Astrocyte (in vitro differentiated cells and primary cell): ENCODE measurements at regions not wholly inside any gene's neighbourhood (a gene's known extent, or its start where the extent isn't known, plus 50 kb on each side); places are given as distances from the start of the nearest gene placed in this dataset.

Source experiments
- DNase-seq: peaks from one replicate; pipeline ENCODE4 v3.0.0-alpha.2; 2010; ENCODE audit warnings: low read depth
- FAIRE-seq: peaks from 2 replicates; lab custom pipeline; 2011; peaks lifted over from hg19 to GRCh38; lab: Jason Lieb, UNC
- H2AFZ ChIP-seq: 2 replicates; pipeline ENCODE4 v1.6.0; 2012; ENCODE audit warnings: low read depth, low read length, inconsistent platforms
- H3K27ac ChIP-seq: 2 replicates; pipeline ENCODE4 v1.5.1; 2011; ENCODE audit warnings: low read depth, low read length, inconsistent platforms
- H3K27me3 ChIP-seq: 2 replicates; pipeline ENCODE4 v1.6.0; 2011; ENCODE audit warnings: low read length, inconsistent platforms; ENCODE audit not compliant: insufficient read depth
- H3K36me3 ChIP-seq: 2 replicates; pipeline ENCODE4 v1.5.1; 2011; ENCODE audit warnings: low read length, inconsistent platforms; ENCODE audit not compliant: insufficient read depth
- H3K4me1 ChIP-seq: 2 replicates; pipeline ENCODE4 v1.5.1; 2011; ENCODE audit warnings: low read length, inconsistent platforms; ENCODE audit not compliant: insufficient read depth
- H3K4me2 ChIP-seq: 2 replicates; pipeline ENCODE4 v1.6.0; 2012; ENCODE audit warnings: low read length, inconsistent platforms
- H3K4me3 ChIP-seq: 2 replicates; pipeline ENCODE4 v1.5.1; 2011; ENCODE audit warnings: low read depth, mild to moderate bottlenecking, low read length, inconsistent platforms; ENCODE audit not compliant: insufficient read depth
- H3K79me2 ChIP-seq: 2 replicates; pipeline ENCODE4 v1.6.0; 2012; ENCODE audit warnings: mild to moderate bottlenecking, low read length, inconsistent platforms; ENCODE audit not compliant: insufficient read depth
- H3K9ac ChIP-seq: 2 replicates; pipeline ENCODE4 v1.6.0; 2012; ENCODE audit warnings: mild to moderate bottlenecking, low read length, inconsistent platforms
- H3K9me3 ChIP-seq: 2 replicates; pipeline ENCODE4 v1.5.1; 2012; ENCODE audit warnings: low read depth, mild to moderate bottlenecking, low read length, inconsistent platforms; ENCODE audit not compliant: insufficient read depth
- H4K20me1 ChIP-seq: 2 replicates; pipeline ENCODE4 v1.6.0; 2012; ENCODE audit warnings: low read length, inconsistent platforms; ENCODE audit not compliant: insufficient read depth
- H3K27ac Mint-ChIP-seq: one replicate; pipeline ENCODE4 v1.8.0; 2021; ENCODE audit warnings: mild to moderate bottlenecking, mixed read lengths; ENCODE audit not compliant: unreplicated experiment
- H3K27me3 Mint-ChIP-seq: one replicate; pipeline ENCODE4 v1.8.0; 2021; ENCODE audit warnings: low read depth, mixed read lengths; ENCODE audit not compliant: unreplicated experiment
- H3K36me3 Mint-ChIP-seq: one replicate; pipeline ENCODE4 v1.8.0; 2021; ENCODE audit warnings: low read depth, mixed read lengths; ENCODE audit not compliant: unreplicated experiment
- H3K4me1 Mint-ChIP-seq: one replicate; pipeline ENCODE4 v1.8.0; 2021; ENCODE audit warnings: low read depth, mixed read lengths; ENCODE audit not compliant: unreplicated experiment
- H3K4me3 Mint-ChIP-seq: one replicate; pipeline ENCODE4 v1.8.0; 2021; ENCODE audit warnings: mild to moderate bottlenecking, moderate library complexity, mixed read lengths; ENCODE audit not compliant: unreplicated experiment
- H3K9me3 Mint-ChIP-seq: one replicate; pipeline ENCODE4 v1.8.0; 2021; ENCODE audit warnings: mild to moderate bottlenecking, mixed read lengths; ENCODE audit not compliant: unreplicated experiment
- CTCF ChIP-seq: IDR thresholded peaks from 2 replicates; pipeline ENCODE4 v1.5.1; 2011; ENCODE audit warnings: low read depth, mild to moderate bottlenecking, inconsistent platforms, low read length, moderate library complexity; ENCODE audit not compliant: insufficient read depth
- EZH2 ChIP-seq: IDR thresholded peaks from 2 replicates; pipeline ENCODE4 v1.6.1; 2012; ENCODE audit warnings: mild to moderate bottlenecking, low read length, inconsistent platforms; ENCODE audit not compliant: insufficient read depth

DNA sequence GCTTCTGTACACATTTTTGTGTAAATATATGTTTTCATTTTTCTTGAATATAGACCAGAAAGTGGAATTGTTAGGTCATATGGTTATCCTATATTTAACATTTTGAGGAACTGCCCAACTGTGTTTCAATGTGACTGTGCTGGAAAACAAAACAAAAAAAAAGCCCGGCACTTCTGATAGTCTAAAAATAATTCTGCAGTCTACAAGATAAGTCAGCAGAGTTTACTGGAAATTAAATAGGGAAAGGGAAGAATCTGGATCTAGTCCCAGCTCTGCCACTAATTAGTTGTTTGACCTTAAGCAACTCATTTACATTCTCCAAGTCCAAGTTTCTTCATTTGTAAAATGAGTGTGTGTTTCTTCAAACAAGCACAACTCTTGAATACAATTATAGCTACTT, 869.1 kb upstream of the B3GALT2 start:
- DNase-seq (no peak), FAIRE-seq (no peak)
- no peaks in the 10 kb centered on the region for H3K9me3 ChIP-seq
- no peaks in the 10 kb centered on the region for H3K36me3 ChIP-seq
- H3K4me3 Mint-ChIP-seq: no peak overlapping the region
- no peak overlapping the region for H3K27ac ChIP-seq
- H3K9me3 Mint-ChIP-seq: peaks cover 4% of the 10 kb centered on the region
- H2AFZ ChIP-seq: no peak overlapping the region
- TF ChIP-seq CTCF: no peak
- no peak for TF ChIP-seq EZH2
- H3K79me2 ChIP-seq: no peaks in the 10 kb centered on the region
- no peaks in the 10 kb centered on the region for H3K27me3 ChIP-seq
- H4K20me1 ChIP-seq: no peaks in the 10 kb centered on the region
- H3K4me3 ChIP-seq: no peak overlapping the region
- H3K4me1 ChIP-seq: no peaks in the 10 kb centered on the region
- no peak overlapping the region for H3K4me2 ChIP-seq
- no peaks in the 10 kb centered on the region for H3K36me3 Mint-ChIP-seq
- H3K27ac Mint-ChIP-seq: no peak overlapping the region
- peaks cover 15% of the 10 kb centered on the region for H3K4me1 Mint-ChIP-seq
- H3K9ac ChIP-seq: no peak overlapping the region
- H3K27me3 Mint-ChIP-seq: no peaks in the 10 kb centered on the region

GRCh38 chr1:194052514-194053338, 866.3 kb upstream of the B3GALT2 start:
- H3K79me2 ChIP-seq: no peaks in the 10 kb centered on the region
- no peak overlapping the region for H3K4me3 ChIP-seq
- no peaks in the 10 kb centered on the region for H4K20me1 ChIP-seq
- no peaks in the 10 kb centered on the region for H3K36me3 Mint-ChIP-seq
- H3K4me1 ChIP-seq: no peaks in the 10 kb centered on the region
- no peaks in the 10 kb centered on the region for H3K9me3 ChIP-seq
- H3K27me3 ChIP-seq: no peaks in the 10 kb centered on the region
- H3K36me3 ChIP-seq: no peaks in the 10 kb centered on the region
- no peak for DNase-seq
- FAIRE-seq: no peak
- H3K4me3 Mint-ChIP-seq: no peak overlapping the region
- TF ChIP-seq CTCF (no peak), EZH2 (no peak)
- no peak overlapping the region for H2AFZ ChIP-seq
- no peak overlapping the region for H3K9ac ChIP-seq
- no peak overlapping the region for H3K4me2 ChIP-seq
- no peaks in the 10 kb centered on the region for H3K27me3 Mint-ChIP-seq
- no peak overlapping the region for H3K27ac Mint-ChIP-seq
- no peaks in the 10 kb centered on the region for H3K9me3 Mint-ChIP-seq
- H3K27ac ChIP-seq: no peak overlapping the region
- H3K4me1 Mint-ChIP-seq: peaks cover 15% of the 10 kb centered on the region

DNA sequence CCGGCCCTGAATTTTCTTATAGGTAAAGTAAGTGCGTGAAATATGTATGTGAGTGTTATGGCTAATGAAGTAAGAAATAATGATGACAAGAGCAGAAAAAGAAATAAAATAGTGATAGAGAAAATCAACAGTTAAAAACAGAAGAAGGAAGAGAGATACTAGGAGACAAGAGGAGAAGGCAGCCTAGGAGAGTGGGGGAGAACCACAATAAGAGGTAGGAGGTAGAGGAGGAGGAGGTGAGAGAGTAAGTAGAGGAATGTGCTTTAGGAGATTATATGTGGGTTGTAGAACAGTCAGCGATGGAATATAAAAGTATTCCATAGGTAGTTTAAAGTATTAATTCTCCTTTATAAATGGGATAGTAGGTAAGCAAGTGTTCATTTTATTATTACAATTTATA, 861.5 kb upstream of the B3GALT2 start:
- Mint-ChIP-seq H3K27ac (no peak overlapping the region), H3K36me3 (no peaks in the 10 kb centered on the region), H3K27me3 (no peaks in the 10 kb centered on the region), H3K9me3 (no peaks in the 10 kb centered on the region), H3K4me3 (no peak overlapping the region), H3K4me1 (peaks cover 17% of the 10 kb centered on the region)
- no peak for FAIRE-seq
- H3K9me3 ChIP-seq: no peaks in the 10 kb centered on the region
- H3K9ac ChIP-seq: no peak overlapping the region
- no peak overlapping the region for H3K27ac ChIP-seq
- no peak overlapping the region for H2AFZ ChIP-seq
- H3K36me3 ChIP-seq: no peaks in the 10 kb centered on the region
- no peaks in the 10 kb centered on the region for H3K4me1 ChIP-seq
- H4K20me1 ChIP-seq: no peaks in the 10 kb centered on the region
- no peaks in the 10 kb centered on the region for H3K79me2 ChIP-seq
- no peaks in the 10 kb centered on the region for H3K27me3 ChIP-seq
- no peak overlapping the region for H3K4me3 ChIP-seq
- DNase-seq: no peak
- no peak overlapping the region for H3K4me2 ChIP-seq
- TF ChIP-seq EZH2: no peak
- no peak for TF ChIP-seq CTCF
